ENCODE measurements at regions not wholly inside any gene's neighbourhood (a gene's known extent, or its start where the extent isn't known, plus 50 kb on each side); places are given as distances from the start of the nearest gene placed in this dataset.

DNA sequence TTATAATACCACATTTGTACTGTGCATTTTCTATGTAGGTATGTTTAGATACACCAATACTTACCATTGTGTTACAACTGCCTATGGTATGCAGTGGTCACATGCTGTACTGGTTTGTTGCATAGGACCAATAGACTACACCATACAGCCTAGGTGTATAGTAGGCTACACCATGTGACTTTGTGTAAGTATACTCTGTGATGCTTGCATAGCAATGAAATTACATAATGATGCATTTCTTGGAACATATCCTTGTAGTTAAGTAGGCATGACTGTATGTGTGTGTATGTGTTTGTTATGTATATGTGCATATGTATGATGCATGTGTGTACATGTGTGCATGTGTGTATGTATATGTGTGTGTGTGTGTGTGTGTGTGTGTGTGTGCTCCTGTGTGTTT lies 157.6 kb downstream of the TDRD15 start:
- H3K9me3 ChIP-seq (replicated peaks): no peaks in the 10 kb centered on the region
- H3K27me3 ChIP-seq (replicated peaks): no peaks in the 10 kb centered on the region
- no peaks in the 10 kb centered on the region for H3K4me1 ChIP-seq (replicated peaks)
- H3K36me3 ChIP-seq: no peaks in the 10 kb centered on the region
- no peak overlapping the region for H3K4me3 ChIP-seq
- DNase-seq (ENCODE audit: low read depth in 1 of 2, low spot score in 2 of 2): no peak
- H3K27ac ChIP-seq: no peak overlapping the region

DNA sequence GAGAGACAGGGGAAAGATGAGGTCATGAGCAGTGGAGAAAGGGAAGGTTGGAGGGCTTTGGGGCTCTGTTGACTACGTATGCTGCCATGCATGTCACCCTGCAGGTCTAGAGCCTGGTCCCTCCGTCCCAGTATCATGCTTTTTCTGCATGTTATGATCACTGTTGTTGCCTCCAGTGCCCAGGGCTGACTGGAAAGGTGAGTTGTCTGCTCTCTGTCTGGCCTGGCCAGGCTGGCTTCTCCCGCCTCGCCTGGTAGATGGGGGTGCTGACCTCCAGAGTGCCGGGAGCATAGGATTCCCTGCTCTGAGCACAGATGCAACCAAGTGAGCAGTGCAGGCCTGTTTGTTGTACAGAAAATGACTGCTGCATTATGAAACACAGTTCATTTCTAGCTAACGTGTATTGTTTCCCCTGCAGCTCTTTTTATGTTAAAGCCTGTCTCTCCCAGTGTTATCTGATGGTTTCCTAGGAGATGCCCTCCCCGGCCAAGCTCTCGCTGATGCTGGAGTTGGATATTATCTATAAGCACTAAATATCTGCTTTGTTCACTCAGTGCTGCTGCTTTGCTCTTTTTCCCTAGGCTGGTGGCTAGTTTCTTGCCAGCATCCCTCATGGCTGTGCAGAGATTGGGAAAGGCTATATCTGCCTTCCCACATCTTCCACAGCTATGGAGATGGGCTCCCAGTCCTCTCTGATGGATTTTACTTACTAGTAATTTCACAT lies 158.2 kb downstream of the TDRD15 start:
- DNase-seq (ENCODE audit: low read depth in 1 of 2, low spot score in 2 of 2): no peak
- no peaks in the 10 kb centered on the region for H3K27me3 ChIP-seq (replicated peaks)
- H3K4me3 ChIP-seq: no peak overlapping the region
- no peaks in the 10 kb centered on the region for H3K36me3 ChIP-seq
- H3K4me1 ChIP-seq (replicated peaks): no peaks in the 10 kb centered on the region
- no peak overlapping the region for H3K27ac ChIP-seq
- H3K9me3 ChIP-seq (replicated peaks): no peaks in the 10 kb centered on the region

DNA sequence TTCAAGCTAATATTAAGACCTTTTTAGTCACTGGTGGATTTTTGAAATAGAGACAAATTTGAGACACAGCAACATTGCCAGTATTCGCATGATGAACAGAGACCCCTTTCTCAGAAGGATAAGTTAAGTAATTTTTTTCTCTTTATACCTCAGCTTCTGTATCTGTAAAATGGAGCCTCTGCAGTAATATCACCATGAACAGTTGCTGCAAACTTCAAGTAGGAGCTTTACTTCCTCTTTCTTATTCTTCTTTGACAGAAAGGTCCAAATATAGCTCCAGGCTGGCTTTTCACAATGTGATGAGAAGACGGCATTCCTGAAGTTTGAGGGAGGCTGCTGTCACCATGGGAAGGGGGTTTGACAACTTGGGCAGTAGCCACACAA lies 158.7 kb downstream of the TDRD15 start:
- Histone ChIP-seq H3K4me3 (no peak overlapping the region), H3K27me3 (replicated peaks) (no peaks in the 10 kb centered on the region), H3K36me3 (no peaks in the 10 kb centered on the region), H3K4me1 (replicated peaks) (no peaks in the 10 kb centered on the region), H3K9me3 (replicated peaks) (no peaks in the 10 kb centered on the region), H3K27ac (no peak overlapping the region)
- DNase-seq (ENCODE audit: low read depth in 1 of 2, low spot score in 2 of 2): no peak

DNA sequence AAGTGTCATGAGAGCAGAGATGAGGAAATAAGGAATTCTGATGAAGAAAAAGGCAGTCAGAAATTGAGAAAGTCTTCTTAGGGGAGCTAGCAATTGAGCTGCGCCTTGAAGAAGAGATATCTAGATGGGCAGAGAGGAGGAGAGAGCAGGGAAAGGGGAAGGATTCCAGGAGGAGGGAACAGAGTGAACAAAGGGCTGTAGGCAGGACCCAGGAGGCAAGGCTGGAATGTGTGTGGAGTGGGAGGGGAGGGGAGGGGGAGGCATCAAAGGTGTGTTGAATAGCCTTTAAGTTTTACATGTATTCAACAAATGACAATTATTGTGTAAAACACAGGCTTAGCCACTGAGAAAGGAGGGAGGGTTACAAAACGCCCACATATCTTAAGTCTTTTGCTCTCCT lies 164.5 kb downstream of the TDRD15 start:
- Histone ChIP-seq H3K36me3 (no peaks in the 10 kb centered on the region), H3K27me3 (replicated peaks) (no peaks in the 10 kb centered on the region)

DNA sequence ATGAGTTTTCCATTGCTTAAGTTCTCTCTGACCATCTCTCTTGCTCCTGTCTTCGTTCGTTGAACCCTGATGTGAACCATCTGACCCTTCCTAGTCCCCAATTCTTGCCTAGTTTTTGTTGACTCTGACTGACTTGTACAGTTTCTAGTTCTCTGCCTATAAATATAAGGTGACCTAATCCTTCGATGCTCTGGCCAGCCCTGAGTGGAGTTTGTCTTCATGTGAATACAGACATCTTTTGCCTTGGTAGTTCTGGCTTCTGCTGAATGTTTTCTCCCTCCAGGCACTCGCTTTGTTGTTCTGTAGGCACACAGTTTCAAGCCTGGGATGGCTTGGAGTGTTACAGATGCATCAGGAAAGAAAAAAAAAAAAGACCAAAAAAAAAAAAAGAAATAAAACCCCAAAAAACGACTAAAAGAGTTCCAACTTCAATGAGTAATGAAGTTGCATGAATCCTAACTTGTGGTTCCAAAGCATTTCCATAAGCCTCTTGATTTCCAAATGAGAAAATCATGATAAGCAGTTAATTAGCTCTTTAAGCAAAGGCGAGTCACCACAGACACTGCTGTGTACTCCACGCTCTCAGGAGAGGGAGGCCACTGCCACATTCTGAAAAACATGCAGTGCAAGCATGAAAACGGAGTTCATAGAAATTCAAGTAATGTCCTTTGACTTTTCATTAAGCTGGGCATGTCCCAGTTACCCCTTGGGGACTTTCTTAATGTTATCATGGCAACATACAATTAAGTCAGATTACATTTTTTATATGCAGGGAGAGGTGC lies 165.2 kb downstream of the TDRD15 start:
- DNase-seq (ENCODE audit: low read depth in 1 of 2, low spot score in 2 of 2): no peak
- Histone ChIP-seq H3K4me1 (replicated peaks) (no peaks in the 10 kb centered on the region), H3K27ac (no peak overlapping the region), H3K36me3 (no peaks in the 10 kb centered on the region), H3K4me3 (no peak overlapping the region), H3K27me3 (replicated peaks) (no peaks in the 10 kb centered on the region), H3K9me3 (replicated peaks) (no peaks in the 10 kb centered on the region; the same call in 1 of the 2 replicates)

More for the DNA sequence above, 164.5 kb downstream of the TDRD15 start:
- Histone ChIP-seq H3K4me3 (no peak overlapping the region), H3K9me3 (replicated peaks) (no peaks in the 10 kb centered on the region; the same call in 1 of the 2 replicates), H3K27ac (no peak overlapping the region), H3K4me1 (replicated peaks) (no peaks in the 10 kb centered on the region)
- no peak for DNase-seq (ENCODE audit: low read depth in 1 of 2, low spot score in 2 of 2)

DNA sequence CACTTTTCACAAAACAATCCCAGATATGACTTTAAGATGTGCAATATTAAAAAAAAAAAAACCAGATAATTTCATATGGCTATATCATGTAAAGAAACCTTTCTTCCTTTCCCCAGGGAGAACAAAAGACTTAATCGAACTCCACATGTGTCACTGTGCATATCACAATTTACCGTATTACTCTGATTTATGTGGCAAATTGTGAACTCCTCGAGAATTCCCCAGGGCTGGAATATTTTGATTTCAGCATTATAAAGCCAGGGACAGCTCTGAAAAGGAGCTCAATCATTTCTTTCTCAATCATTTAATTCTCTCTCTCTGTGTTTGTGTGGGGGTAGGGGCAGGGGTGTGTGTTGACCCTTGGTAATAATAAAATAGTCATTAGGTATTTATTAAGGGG lies 165.8 kb downstream of the TDRD15 start:
- DNase-seq (ENCODE audit: low read depth in 1 of 2, low spot score in 2 of 2): no peak
- Histone ChIP-seq H3K36me3 (no peaks in the 10 kb centered on the region), H3K9me3 (replicated peaks) (no peaks in the 10 kb centered on the region; the same call in 1 of the 2 replicates), H3K27me3 (replicated peaks) (no peaks in the 10 kb centered on the region), H3K27ac (no peak overlapping the region), H3K4me3 (no peak overlapping the region), H3K4me1 (replicated peaks) (no peaks in the 10 kb centered on the region)

DNA sequence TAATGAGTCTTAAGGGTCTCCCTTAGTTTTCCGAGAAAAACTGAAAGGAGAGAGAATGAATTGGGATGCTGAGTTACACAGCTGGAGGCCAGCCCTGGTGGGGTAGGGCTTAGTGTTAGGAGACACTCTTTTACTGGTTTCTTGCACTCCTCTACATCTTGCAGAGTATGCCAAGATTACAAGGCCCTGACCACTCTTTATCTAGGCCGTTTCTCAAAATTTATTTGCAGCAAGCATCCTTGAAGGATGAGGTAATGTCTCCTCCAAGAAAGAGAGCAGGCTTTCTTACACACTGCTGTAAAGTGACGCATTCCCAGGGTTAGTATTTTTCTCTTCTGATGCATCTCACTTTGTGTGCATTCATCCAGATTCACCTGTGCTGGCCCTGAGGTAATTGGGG lies 166.2 kb downstream of the TDRD15 start:
- DNase-seq (ENCODE audit: low read depth in 1 of 2, low spot score in 2 of 2): no peak
- H3K9me3 ChIP-seq (replicated peaks): no peaks in the 10 kb centered on the region; the same call in 1 of the 2 replicates

DNA sequence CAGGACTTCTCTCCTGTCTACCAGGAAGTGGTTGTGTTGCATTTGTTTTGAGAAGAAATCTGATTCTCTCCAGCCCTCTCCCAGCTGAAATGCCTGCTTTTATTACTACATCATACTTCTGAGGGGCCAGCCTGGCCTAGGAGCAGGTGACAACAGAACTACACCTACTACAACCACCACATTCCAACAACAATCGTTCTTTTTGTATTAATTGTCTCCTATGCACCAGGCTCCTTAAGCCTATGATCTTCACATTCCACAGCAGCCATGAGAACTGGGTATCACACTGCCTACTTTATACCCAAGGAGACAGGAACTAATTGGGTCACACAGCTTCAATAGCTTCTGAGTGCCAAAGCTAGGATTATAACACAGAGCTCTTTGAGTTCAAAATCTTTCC lies 167.7 kb downstream of the TDRD15 start:
- H3K27ac ChIP-seq: no peak overlapping the region
- H3K9me3 ChIP-seq (replicated peaks): no peaks in the 10 kb centered on the region; the same call in 1 of the 2 replicates
- no peaks in the 10 kb centered on the region for H3K4me1 ChIP-seq (replicated peaks)
- no peak overlapping the region for H3K4me3 ChIP-seq
- H3K36me3 ChIP-seq: no peaks in the 10 kb centered on the region
- DNase-seq (ENCODE audit: low read depth in 1 of 2, low spot score in 2 of 2): no peak
- no peaks in the 10 kb centered on the region for H3K27me3 ChIP-seq (replicated peaks)

More for the DNA sequence above, 166.2 kb downstream of the TDRD15 start:
- no peaks in the 10 kb centered on the region for H3K27me3 ChIP-seq (replicated peaks)
- no peaks in the 10 kb centered on the region for H3K4me1 ChIP-seq (replicated peaks)
- no peak overlapping the region for H3K4me3 ChIP-seq
- no peaks in the 10 kb centered on the region for H3K36me3 ChIP-seq
- no peak overlapping the region for H3K27ac ChIP-seq

DNA sequence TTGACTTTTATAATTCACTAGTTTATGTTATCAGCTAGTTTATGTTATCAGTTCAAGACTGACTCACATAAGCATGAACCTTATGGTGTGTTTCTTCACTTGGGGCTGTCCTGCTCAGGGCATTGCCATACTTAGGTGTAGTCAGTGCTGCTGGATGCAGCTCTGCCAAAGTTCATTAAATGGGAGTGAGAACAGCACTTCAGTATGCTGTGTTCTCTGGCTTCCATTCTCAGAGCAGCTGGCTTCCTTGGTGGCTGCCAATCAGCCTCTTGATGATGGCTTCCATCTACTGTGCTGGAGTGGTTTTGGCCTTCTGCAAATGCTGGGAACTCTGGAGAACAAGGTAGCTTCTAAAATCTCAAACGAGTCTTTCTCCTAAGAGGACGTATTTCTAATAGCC lies 170.7 kb downstream of the TDRD15 start:
- no peak for DNase-seq (ENCODE audit: low read depth in 1 of 2, low spot score in 2 of 2)

DNA sequence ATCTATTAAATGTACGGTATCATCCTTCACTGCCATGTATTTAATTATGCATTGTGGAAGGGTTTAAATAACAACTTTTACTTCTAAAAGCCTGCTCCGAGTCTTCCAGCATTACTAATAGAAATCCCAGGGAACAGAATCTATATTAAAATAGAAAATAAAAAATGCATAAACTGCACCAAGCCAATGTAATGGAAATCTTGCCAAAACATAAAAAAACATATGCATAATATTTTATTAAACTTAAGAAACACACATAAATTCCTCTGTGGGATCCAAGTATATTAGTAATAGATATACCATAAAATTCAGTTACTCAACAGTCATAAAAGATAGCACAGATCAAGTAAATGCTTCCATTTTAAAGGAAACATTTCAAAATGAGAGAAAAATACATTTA lies 175.6 kb downstream of the TDRD15 start:
- Histone ChIP-seq H3K27ac (no peak overlapping the region), H3K4me1 (replicated peaks) (peaks cover 7% of the 10 kb centered on the region; the same call in 1 of the 2 replicates), H3K27me3 (replicated peaks) (no peaks in the 10 kb centered on the region), H3K4me3 (no peak overlapping the region), H3K36me3 (no peaks in the 10 kb centered on the region), H3K9me3 (replicated peaks) (no peaks in the 10 kb centered on the region)
- DNase-seq (ENCODE audit: low read depth in 1 of 2, low spot score in 2 of 2): no peak

More for the DNA sequence above, 170.7 kb downstream of the TDRD15 start:
- Histone ChIP-seq H3K27ac (no peak overlapping the region), H3K9me3 (replicated peaks) (no peaks in the 10 kb centered on the region; the same call in 1 of the 2 replicates), H3K4me3 (no peak overlapping the region), H3K27me3 (replicated peaks) (no peaks in the 10 kb centered on the region), H3K4me1 (replicated peaks) (no peaks in the 10 kb centered on the region), H3K36me3 (no peaks in the 10 kb centered on the region)

DNA sequence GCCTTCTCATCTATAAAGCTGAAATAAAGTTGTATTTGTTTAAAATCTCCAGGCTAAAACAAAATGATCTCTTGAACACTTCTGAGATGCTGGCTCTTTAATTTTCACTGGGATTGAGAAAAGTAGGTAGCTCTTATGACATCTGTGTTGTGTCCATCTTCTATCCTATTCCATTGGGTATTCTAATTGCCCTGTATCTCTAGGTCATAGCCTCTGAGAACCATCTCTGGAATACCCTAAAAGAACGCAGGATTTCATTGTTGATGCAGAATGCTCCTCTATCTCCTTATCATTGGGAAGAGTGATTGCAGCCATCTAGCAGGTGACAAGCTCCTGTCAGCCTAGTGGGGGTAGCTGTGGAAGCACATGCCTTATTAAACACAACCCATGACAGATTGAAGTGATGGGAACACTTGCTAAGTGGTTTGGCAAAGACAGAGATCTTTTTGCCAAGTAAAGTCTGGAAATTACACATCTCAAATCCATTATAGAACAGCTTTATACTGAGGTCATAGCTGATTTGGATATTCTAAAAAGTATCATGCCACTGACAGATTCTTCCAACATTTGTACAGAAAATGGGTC lies 178.2 kb downstream of the TDRD15 start:
- Histone ChIP-seq H3K36me3 (no peaks in the 10 kb centered on the region), H3K9me3 (replicated peaks) (no peaks in the 10 kb centered on the region), H3K4me3 (no peak overlapping the region), H3K27me3 (replicated peaks) (no peaks in the 10 kb centered on the region), H3K4me1 (replicated peaks) (peaks cover 7% of the 10 kb centered on the region; the same call in 1 of the 2 replicates), H3K27ac (no peak overlapping the region)
- no peak for DNase-seq (ENCODE audit: low read depth in 1 of 2, low spot score in 2 of 2)

DNA sequence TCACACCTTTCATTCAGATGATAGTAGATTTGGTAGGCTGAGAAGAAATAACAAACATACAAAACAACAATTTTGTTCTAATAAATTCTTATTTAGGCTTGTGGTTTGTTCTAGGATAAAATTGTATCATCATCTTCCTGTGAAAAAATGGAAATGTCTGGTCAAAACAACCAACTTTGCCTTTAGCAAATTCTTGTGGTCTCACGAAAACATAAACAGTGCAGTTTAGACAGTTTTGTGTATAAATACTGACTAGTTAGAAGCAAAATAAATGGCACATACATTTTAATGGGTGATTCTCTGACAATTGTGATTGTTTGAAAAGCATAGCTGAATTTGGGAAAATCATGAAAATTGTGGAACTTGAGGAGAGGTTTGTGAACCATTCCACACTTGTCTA lies 180.1 kb downstream of the TDRD15 start:
- peaks cover 7% of the 10 kb centered on the region; the same call in 1 of the 2 replicates for H3K4me1 ChIP-seq (replicated peaks)
- no peaks in the 10 kb centered on the region for H3K36me3 ChIP-seq
- peak in 1 of 2 experiments; percentile 19 for DNase-seq (ENCODE audit: low read depth in 1 of 2, low spot score in 2 of 2)
- H3K27me3 ChIP-seq (replicated peaks): no peaks in the 10 kb centered on the region
- H3K4me3 ChIP-seq: no peak overlapping the region
- no peaks in the 10 kb centered on the region for H3K9me3 ChIP-seq (replicated peaks)
- no peak overlapping the region for H3K27ac ChIP-seq

DNA sequence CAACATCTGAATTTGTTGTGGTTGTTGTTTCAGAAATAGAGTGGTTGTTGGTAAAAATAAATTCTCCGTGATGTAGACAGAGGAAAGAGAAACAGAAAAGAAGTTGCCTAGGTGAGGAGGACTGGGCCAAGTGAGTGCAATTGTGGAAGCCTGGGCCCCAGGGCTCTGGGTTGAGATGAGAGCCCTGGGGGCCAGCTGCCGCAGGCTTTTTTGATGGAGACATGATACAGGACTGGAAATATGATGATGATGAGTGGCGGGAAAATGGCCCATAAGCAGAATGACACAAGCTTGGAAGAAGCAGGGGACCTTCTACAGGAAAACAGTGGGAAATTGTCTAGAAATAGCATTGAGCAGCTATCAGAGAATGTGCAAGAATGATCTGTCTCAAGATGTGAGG lies 181.8 kb downstream of the TDRD15 start:
- Histone ChIP-seq H3K9me3 (replicated peaks) (no peaks in the 10 kb centered on the region), H3K27ac (no peak overlapping the region), H3K36me3 (no peaks in the 10 kb centered on the region), H3K4me3 (no peak overlapping the region), H3K27me3 (replicated peaks) (no peaks in the 10 kb centered on the region), H3K4me1 (replicated peaks) (peaks cover 7% of the 10 kb centered on the region; the same call in 1 of the 2 replicates)
- no peak for DNase-seq (ENCODE audit: low read depth in 1 of 2, low spot score in 2 of 2)

DNA sequence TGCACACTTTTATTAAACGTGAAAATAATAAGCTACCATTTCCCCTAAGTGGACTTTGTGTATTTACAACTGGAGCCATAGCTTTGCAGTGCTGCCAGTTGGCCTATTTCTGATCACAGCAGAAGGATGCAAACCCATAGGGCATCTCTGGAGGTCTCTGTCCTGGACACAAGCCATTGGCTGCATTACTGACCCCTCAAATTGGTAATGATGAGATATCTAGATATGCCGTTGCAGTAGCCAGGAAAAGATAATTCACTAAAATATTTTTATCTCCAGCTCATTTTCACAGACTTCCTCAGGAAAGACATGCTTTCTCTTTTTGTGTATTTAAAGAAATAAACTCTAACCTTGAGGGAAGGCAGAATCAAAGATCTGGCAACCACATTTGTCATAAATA lies 182.5 kb downstream of the TDRD15 start:
- peaks cover 7% of the 10 kb centered on the region; the same call in 1 of the 2 replicates for H3K4me1 ChIP-seq (replicated peaks)
- H3K9me3 ChIP-seq (replicated peaks): no peaks in the 10 kb centered on the region
- no peaks in the 10 kb centered on the region for H3K27me3 ChIP-seq (replicated peaks)
- no peak for DNase-seq (ENCODE audit: low read depth in 1 of 2, low spot score in 2 of 2)
- H3K36me3 ChIP-seq: no peaks in the 10 kb centered on the region
- no peak overlapping the region for H3K4me3 ChIP-seq
- H3K27ac ChIP-seq: no peak overlapping the region

All from SJSA1 (cell line).